ENCODE measurements at regions not wholly inside any gene's neighbourhood (a gene's known extent, or its start where the extent isn't known, plus 50 kb on each side); places are given as distances from the start of the nearest gene placed in this dataset.

GRCh38 chr2:38233231-38233983, 143.7 kb downstream of the ATL2 start:
- no peaks in the 10 kb centered on the region for H3K36me3 ChIP-seq (ENCODE audit: insufficient read depth, low read length)
- H3K9me3 ChIP-seq (ENCODE audit: insufficient read depth, low read depth, low read length): no peaks in the 10 kb centered on the region
- no peak overlapping the region for H3K4me2 ChIP-seq (ENCODE audit: low read depth, low read length, poor library complexity, severe bottlenecking)
- TF ChIP-seq, protein P1, sequence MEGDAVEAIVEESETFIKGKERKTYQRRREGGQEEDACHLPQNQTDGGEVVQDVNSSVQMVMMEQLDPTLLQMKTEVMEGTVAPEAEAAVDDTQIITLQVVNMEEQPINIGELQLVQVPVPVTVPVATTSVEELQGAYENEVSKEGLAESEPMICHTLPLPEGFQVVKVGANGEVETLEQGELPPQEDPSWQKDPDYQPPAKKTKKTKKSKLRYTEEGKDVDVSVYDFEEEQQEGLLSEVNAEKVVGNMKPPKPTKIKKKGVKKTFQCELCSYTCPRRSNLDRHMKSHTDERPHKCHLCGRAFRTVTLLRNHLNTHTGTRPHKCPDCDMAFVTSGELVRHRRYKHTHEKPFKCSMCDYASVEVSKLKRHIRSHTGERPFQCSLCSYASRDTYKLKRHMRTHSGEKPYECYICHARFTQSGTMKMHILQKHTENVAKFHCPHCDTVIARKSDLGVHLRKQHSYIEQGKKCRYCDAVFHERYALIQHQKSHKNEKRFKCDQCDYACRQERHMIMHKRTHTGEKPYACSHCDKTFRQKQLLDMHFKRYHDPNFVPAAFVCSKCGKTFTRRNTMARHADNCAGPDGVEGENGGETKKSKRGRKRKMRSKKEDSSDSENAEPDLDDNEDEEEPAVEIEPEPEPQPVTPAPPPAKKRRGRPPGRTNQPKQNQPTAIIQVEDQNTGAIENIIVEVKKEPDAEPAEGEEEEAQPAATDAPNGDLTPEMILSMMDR (conservative IDR thresholded peaks at IDR 0.05; ENCODE audit: low read length): no peak
- TF ChIP-seq EZH2phosphoT487 (IDR thresholded peaks at IDR 0.05; ENCODE audit: borderline replicate concordance): no peak
- H2AFZ ChIP-seq (ENCODE audit: low read length): no peak overlapping the region
- no peaks in the 10 kb centered on the region for H3K4me1 ChIP-seq (ENCODE audit: insufficient read depth, low read length, poor library complexity, severe bottlenecking)
- H3F3A ChIP-seq (ENCODE audit: low read depth): no peaks in the 10 kb centered on the region
- H3K79me2 ChIP-seq (ENCODE audit: insufficient read depth, low read length): no peaks in the 10 kb centered on the region
- no peaks in the 10 kb centered on the region for H4K20me1 ChIP-seq (ENCODE audit: insufficient read depth, low read length, poor library complexity, severe bottlenecking)
- no peak overlapping the region for H3K4me3 ChIP-seq (ENCODE audit: low read length, poor library complexity, severe bottlenecking)
- H3K27me3 ChIP-seq (ENCODE audit: insufficient read depth, low read length, poor library complexity, severe bottlenecking): no peaks in the 10 kb centered on the region
- H3K9ac ChIP-seq (ENCODE audit: low read depth, low read length, poor library complexity, severe bottlenecking): no peak overlapping the region
- no peaks in the 10 kb centered on the region for H3K9me2 ChIP-seq (replicated peaks; ENCODE audit: low read depth, low read length)

DNA sequence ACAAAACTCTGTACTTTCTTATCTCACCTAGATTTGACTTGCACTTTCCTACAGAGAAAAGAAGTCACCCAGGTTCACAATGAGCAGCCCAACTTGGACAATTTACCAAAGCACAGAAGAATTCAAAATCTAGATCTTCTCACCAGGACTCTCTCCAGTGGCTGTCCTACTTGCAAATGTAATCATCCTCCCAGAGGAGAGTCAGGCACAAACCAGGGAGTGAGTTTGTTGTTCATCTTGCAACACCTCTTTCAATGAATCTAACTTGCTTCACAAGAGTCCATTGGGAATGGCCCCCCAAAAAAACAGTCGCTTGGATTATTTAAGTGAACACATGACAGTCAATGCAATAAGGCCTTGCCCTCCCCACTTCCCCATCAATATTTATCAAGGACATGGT, 144.6 kb downstream of the ATL2 start:
- H3K9me2 ChIP-seq (replicated peaks; ENCODE audit: low read depth, low read length): no peaks in the 10 kb centered on the region
- H3K4me3 ChIP-seq (ENCODE audit: low read length, poor library complexity, severe bottlenecking): no peak overlapping the region
- H3K4me1 ChIP-seq (ENCODE audit: insufficient read depth, low read length, poor library complexity, severe bottlenecking): no peaks in the 10 kb centered on the region
- H3K9ac ChIP-seq (ENCODE audit: low read depth, low read length, poor library complexity, severe bottlenecking): no peak overlapping the region
- H3K9me3 ChIP-seq (ENCODE audit: insufficient read depth, low read depth, low read length): no peaks in the 10 kb centered on the region
- H3F3A ChIP-seq (ENCODE audit: low read depth): no peaks in the 10 kb centered on the region
- no peaks in the 10 kb centered on the region for H3K79me2 ChIP-seq (ENCODE audit: insufficient read depth, low read length)
- no peak overlapping the region for H2AFZ ChIP-seq (ENCODE audit: low read length)
- TF ChIP-seq, protein P1 (conservative IDR thresholded peaks at IDR 0.05; ENCODE audit: low read length): no peak
- no peak for TF ChIP-seq EZH2phosphoT487 (IDR thresholded peaks at IDR 0.05; ENCODE audit: borderline replicate concordance)
- H3K36me3 ChIP-seq (ENCODE audit: insufficient read depth, low read length): no peaks in the 10 kb centered on the region
- H3K4me2 ChIP-seq (ENCODE audit: low read depth, low read length, poor library complexity, severe bottlenecking): no peak overlapping the region
- H3K27me3 ChIP-seq (ENCODE audit: insufficient read depth, low read length, poor library complexity, severe bottlenecking): no peaks in the 10 kb centered on the region
- no peaks in the 10 kb centered on the region for H4K20me1 ChIP-seq (ENCODE audit: insufficient read depth, low read length, poor library complexity, severe bottlenecking)

- Histone ChIP-seq H4K20me1 (ENCODE audit: insufficient read depth, low read length, poor library complexity, severe bottlenecking) (no peaks in the 10 kb centered on the region), H3K9me3 (ENCODE audit: insufficient read depth, low read depth, low read length) (no peaks in the 10 kb centered on the region), H3K9ac (ENCODE audit: low read depth, low read length, poor library complexity, severe bottlenecking) (no peak overlapping the region), H3F3A (ENCODE audit: low read depth) (no peaks in the 10 kb centered on the region), H3K79me2 (ENCODE audit: insufficient read depth, low read length) (no peaks in the 10 kb centered on the region), H3K4me3 (ENCODE audit: low read length, poor library complexity, severe bottlenecking) (no peak overlapping the region), H2AFZ (ENCODE audit: low read length) (no peak overlapping the region), H3K9me2 (replicated peaks; ENCODE audit: low read depth, low read length) (no peaks in the 10 kb centered on the region), H3K4me2 (ENCODE audit: low read depth, low read length, poor library complexity, severe bottlenecking) (no peak overlapping the region), H3K36me3 (ENCODE audit: insufficient read depth, low read length) (no peaks in the 10 kb centered on the region), H3K27me3 (ENCODE audit: insufficient read depth, low read length, poor library complexity, severe bottlenecking) (no peaks in the 10 kb centered on the region), H3K4me1 (ENCODE audit: insufficient read depth, low read length, poor library complexity, severe bottlenecking) (no peaks in the 10 kb centered on the region)
- TF ChIP-seq, protein P1 (conservative IDR thresholded peaks at IDR 0.05; ENCODE audit: low read length): no peak
- no peak for TF ChIP-seq EZH2phosphoT487 (IDR thresholded peaks at IDR 0.05; ENCODE audit: borderline replicate concordance)
Measured at GRCh38 chr2:38230756-38231155, 146.3 kb downstream of the ATL2 start.

All from Loucy (cell line).